Astrocyte (in vitro differentiated cells and primary cell): ENCODE measurements at regions not wholly inside any gene's neighbourhood (a gene's known extent, or its start where the extent isn't known, plus 50 kb on each side); places are given as distances from the start of the nearest gene placed in this dataset.

Source experiments
- DNase-seq: peaks from one replicate; pipeline ENCODE4 v3.0.0-alpha.2; 2010; ENCODE audit warnings: low read depth
- FAIRE-seq: peaks from 2 replicates; lab custom pipeline; 2011; peaks lifted over from hg19 to GRCh38; lab: Jason Lieb, UNC
- H2AFZ ChIP-seq: 2 replicates; pipeline ENCODE4 v1.6.0; 2012; ENCODE audit warnings: low read depth, low read length, inconsistent platforms
- H3K27ac ChIP-seq: 2 replicates; pipeline ENCODE4 v1.5.1; 2011; ENCODE audit warnings: low read depth, low read length, inconsistent platforms
- H3K27me3 ChIP-seq: 2 replicates; pipeline ENCODE4 v1.6.0; 2011; ENCODE audit warnings: low read length, inconsistent platforms; ENCODE audit not compliant: insufficient read depth
- H3K36me3 ChIP-seq: 2 replicates; pipeline ENCODE4 v1.5.1; 2011; ENCODE audit warnings: low read length, inconsistent platforms; ENCODE audit not compliant: insufficient read depth
- H3K4me1 ChIP-seq: 2 replicates; pipeline ENCODE4 v1.5.1; 2011; ENCODE audit warnings: low read length, inconsistent platforms; ENCODE audit not compliant: insufficient read depth
- H3K4me2 ChIP-seq: 2 replicates; pipeline ENCODE4 v1.6.0; 2012; ENCODE audit warnings: low read length, inconsistent platforms
- H3K4me3 ChIP-seq: 2 replicates; pipeline ENCODE4 v1.5.1; 2011; ENCODE audit warnings: low read depth, mild to moderate bottlenecking, low read length, inconsistent platforms; ENCODE audit not compliant: insufficient read depth
- H3K79me2 ChIP-seq: 2 replicates; pipeline ENCODE4 v1.6.0; 2012; ENCODE audit warnings: mild to moderate bottlenecking, low read length, inconsistent platforms; ENCODE audit not compliant: insufficient read depth
- H3K9ac ChIP-seq: 2 replicates; pipeline ENCODE4 v1.6.0; 2012; ENCODE audit warnings: mild to moderate bottlenecking, low read length, inconsistent platforms
- H3K9me3 ChIP-seq: 2 replicates; pipeline ENCODE4 v1.5.1; 2012; ENCODE audit warnings: low read depth, mild to moderate bottlenecking, low read length, inconsistent platforms; ENCODE audit not compliant: insufficient read depth
- H4K20me1 ChIP-seq: 2 replicates; pipeline ENCODE4 v1.6.0; 2012; ENCODE audit warnings: low read length, inconsistent platforms; ENCODE audit not compliant: insufficient read depth
- H3K27ac Mint-ChIP-seq: one replicate; pipeline ENCODE4 v1.8.0; 2021; ENCODE audit warnings: mild to moderate bottlenecking, mixed read lengths; ENCODE audit not compliant: unreplicated experiment
- H3K27me3 Mint-ChIP-seq: one replicate; pipeline ENCODE4 v1.8.0; 2021; ENCODE audit warnings: low read depth, mixed read lengths; ENCODE audit not compliant: unreplicated experiment
- H3K36me3 Mint-ChIP-seq: one replicate; pipeline ENCODE4 v1.8.0; 2021; ENCODE audit warnings: low read depth, mixed read lengths; ENCODE audit not compliant: unreplicated experiment
- H3K4me1 Mint-ChIP-seq: one replicate; pipeline ENCODE4 v1.8.0; 2021; ENCODE audit warnings: low read depth, mixed read lengths; ENCODE audit not compliant: unreplicated experiment
- H3K4me3 Mint-ChIP-seq: one replicate; pipeline ENCODE4 v1.8.0; 2021; ENCODE audit warnings: mild to moderate bottlenecking, moderate library complexity, mixed read lengths; ENCODE audit not compliant: unreplicated experiment
- H3K9me3 Mint-ChIP-seq: one replicate; pipeline ENCODE4 v1.8.0; 2021; ENCODE audit warnings: mild to moderate bottlenecking, mixed read lengths; ENCODE audit not compliant: unreplicated experiment
- CTCF ChIP-seq: IDR thresholded peaks from 2 replicates; pipeline ENCODE4 v1.5.1; 2011; ENCODE audit warnings: low read depth, mild to moderate bottlenecking, inconsistent platforms, low read length, moderate library complexity; ENCODE audit not compliant: insufficient read depth
- EZH2 ChIP-seq: IDR thresholded peaks from 2 replicates; pipeline ENCODE4 v1.6.1; 2012; ENCODE audit warnings: mild to moderate bottlenecking, low read length, inconsistent platforms; ENCODE audit not compliant: insufficient read depth

- Mint-ChIP-seq H3K4me3 (no peak overlapping the region), H3K9me3 (peaks cover 7% of the 10 kb centered on the region), H3K27ac (no peak overlapping the region), H3K4me1 (no peaks in the 10 kb centered on the region), H3K36me3 (no peaks in the 10 kb centered on the region), H3K27me3 (peaks cover 28% of the 10 kb centered on the region)
- FAIRE-seq, result no peak
- Histone ChIP-seq H3K27me3 (peaks cover 3% of the 10 kb centered on the region), H3K4me3 (no peak overlapping the region), H3K27ac (no peak overlapping the region), H3K9ac (no peak overlapping the region), H4K20me1 (no peaks in the 10 kb centered on the region), H3K79me2 (no peaks in the 10 kb centered on the region), H3K9me3 (peaks cover 3% of the 10 kb centered on the region), H3K4me1 (peaks cover 6% of the 10 kb centered on the region), H3K4me2 (no peak overlapping the region), H3K36me3 (no peaks in the 10 kb centered on the region), H2AFZ (no peak overlapping the region)
- TF ChIP-seq EZH2, result no peak
- no peak for TF ChIP-seq CTCF
- no peak for DNase-seq
Measured at GRCh38 chr2:176483476-176483875, 214.2 kb downstream of the MTX2 start.

GRCh38 chr2:176483901-176484568 is 214.8 kb downstream of the MTX2 start:
- Mint-ChIP-seq H3K27me3 (peaks cover 33% of the 10 kb centered on the region), H3K27ac (no peak overlapping the region), H3K9me3 (peaks cover 7% of the 10 kb centered on the region), H3K36me3 (no peaks in the 10 kb centered on the region), H3K4me1 (no peaks in the 10 kb centered on the region), H3K4me3 (no peak overlapping the region)
- Histone ChIP-seq H3K27ac (no peak overlapping the region), H3K4me2 (no peak overlapping the region), H4K20me1 (no peaks in the 10 kb centered on the region), H3K4me3 (no peak overlapping the region), H3K27me3 (peaks cover 3% of the 10 kb centered on the region), H3K9me3 (peaks cover 3% of the 10 kb centered on the region), H3K4me1 (peaks cover 10% of the 10 kb centered on the region), H3K36me3 (no peaks in the 10 kb centered on the region), H2AFZ (no peak overlapping the region), H3K9ac (no peak overlapping the region), H3K79me2 (no peaks in the 10 kb centered on the region)
- DNase-seq (no peak), FAIRE-seq (no peak)
- TF ChIP-seq EZH2 (no peak), CTCF (no peak)

- H3K27ac Mint-ChIP-seq, result no peak overlapping the region
- Histone ChIP-seq H4K20me1 (no peaks in the 10 kb centered on the region), H3K9ac (no peak overlapping the region), H3K4me2 (no peak overlapping the region), H3K79me2 (no peaks in the 10 kb centered on the region), H3K36me3 (no peaks in the 10 kb centered on the region), H3K27me3 (peaks cover 3% of the 10 kb centered on the region), H3K9me3 (peaks cover 3% of the 10 kb centered on the region), H3K4me1 (peaks cover 16% of the 10 kb centered on the region), H3K4me3 (no peak overlapping the region), H3K27ac (no peak overlapping the region), H2AFZ (no peak overlapping the region)
- H3K4me1 Mint-ChIP-seq, result no peaks in the 10 kb centered on the region
- DNase-seq, result peak; percentile 82
- H3K27me3 Mint-ChIP-seq, result peaks cover 36% of the 10 kb centered on the region
- TF ChIP-seq CTCF, result no peak
- TF ChIP-seq EZH2, result no peak
- no peak overlapping the region for H3K4me3 Mint-ChIP-seq
- H3K9me3 Mint-ChIP-seq, result peaks cover 7% of the 10 kb centered on the region
- no peaks in the 10 kb centered on the region for H3K36me3 Mint-ChIP-seq
- no peak for FAIRE-seq
Measured at GRCh38 chr2:176484838-176485237, 215.6 kb downstream of the MTX2 start.
